ENCODE measurements at regions not wholly inside any gene's neighbourhood (a gene's known extent, or its start where the extent isn't known, plus 50 kb on each side); places are given as distances from the start of the nearest gene placed in this dataset.

- no peak for DNase-seq (ENCODE audit: low read depth)
Measured at GRCh38 chr2:161020437-161020836, 139.8 kb upstream of the TANK start.

- no peak for DNase-seq (ENCODE audit: low read depth)
Measured at GRCh38 chr2:161028581-161028980, 131.6 kb upstream of the TANK start.

- DNase-seq (ENCODE audit: low read depth): no peak
Measured at GRCh38 chr2:161029321-161029720, 130.9 kb upstream of the TANK start.

- no peak for DNase-seq (ENCODE audit: low read depth)
Measured at GRCh38 chr2:161030260-161031063, 129.8 kb upstream of the TANK start.

- DNase-seq (ENCODE audit: low read depth): no peak
Measured at GRCh38 chr2:161031511-161031910, 128.7 kb upstream of the TANK start.

- DNase-seq (ENCODE audit: low read depth): no peak
Measured at GRCh38 chr2:161032635-161033034, 127.6 kb upstream of the TANK start.

- no peak for DNase-seq (ENCODE audit: low read depth)
Measured at GRCh38 chr2:161033059-161033660, 127.1 kb upstream of the TANK start.

- DNase-seq (ENCODE audit: low read depth): no peak
Measured at GRCh38 chr2:161036926-161037325, 123.3 kb upstream of the TANK start.

- DNase-seq (ENCODE audit: low read depth): no peak
Measured at GRCh38 chr2:161039071-161039470, 121.2 kb upstream of the TANK start.

- no peak for DNase-seq (ENCODE audit: low read depth)
Measured at GRCh38 chr2:161041356-161041755, 118.9 kb upstream of the TANK start.

- no peak for DNase-seq (ENCODE audit: low read depth)
Measured at GRCh38 chr2:161042990-161043625, 117.1 kb upstream of the TANK start.

GRCh38 chr2:161044095-161044865, 115.9 kb upstream of the TANK start:
- no peak for DNase-seq (ENCODE audit: low read depth)

GRCh38 chr2:161044921-161045320, 115.3 kb upstream of the TANK start:
- DNase-seq (ENCODE audit: low read depth): no peak

GRCh38 chr2:161045726-161046125, 114.5 kb upstream of the TANK start:
- DNase-seq (ENCODE audit: low read depth): no peak

GRCh38 chr2:161046876-161047275, 113.4 kb upstream of the TANK start:
- no peak for DNase-seq (ENCODE audit: low read depth)

- no peak for DNase-seq (ENCODE audit: low read depth)
Measured at GRCh38 chr2:161048317-161048716, 111.9 kb upstream of the TANK start.

- DNase-seq (ENCODE audit: low read depth): no peak
Measured at GRCh38 chr2:161049559-161049958, 110.7 kb upstream of the TANK start.

GRCh38 chr2:161052214-161052613, 108.0 kb upstream of the TANK start:
- no peak for DNase-seq (ENCODE audit: low read depth)

GRCh38 chr2:161055289-161055688, 104.9 kb upstream of the TANK start:
- no peak for DNase-seq (ENCODE audit: low read depth)

- DNase-seq (ENCODE audit: low read depth): no peak
Measured at GRCh38 chr2:161059388-161059787, 100.8 kb upstream of the TANK start.

GRCh38 chr2:161061786-161062185, 98.4 kb upstream of the TANK start:
- no peak for DNase-seq (ENCODE audit: low read depth)

- DNase-seq (ENCODE audit: low read depth): peak; percentile 11
Measured at GRCh38 chr2:161063157-161063945, 96.9 kb upstream of the TANK start.
